HG02943 (cell line): ENCODE measurements at regions not wholly inside any gene's neighbourhood (a gene's known extent, or its start where the extent isn't known, plus 50 kb on each side); places are given as distances from the start of the nearest gene placed in this dataset.

Experiments
- ATAC-seq: cut with Tn5 transposase; IDR thresholded peaks from one replicate; pipeline ENCODE4 v1.9.1; 2021; ENCODE audit warnings: mild to moderate bottlenecking, low read depth, moderate library complexity; ENCODE audit not compliant: unreplicated experiment

DNA sequence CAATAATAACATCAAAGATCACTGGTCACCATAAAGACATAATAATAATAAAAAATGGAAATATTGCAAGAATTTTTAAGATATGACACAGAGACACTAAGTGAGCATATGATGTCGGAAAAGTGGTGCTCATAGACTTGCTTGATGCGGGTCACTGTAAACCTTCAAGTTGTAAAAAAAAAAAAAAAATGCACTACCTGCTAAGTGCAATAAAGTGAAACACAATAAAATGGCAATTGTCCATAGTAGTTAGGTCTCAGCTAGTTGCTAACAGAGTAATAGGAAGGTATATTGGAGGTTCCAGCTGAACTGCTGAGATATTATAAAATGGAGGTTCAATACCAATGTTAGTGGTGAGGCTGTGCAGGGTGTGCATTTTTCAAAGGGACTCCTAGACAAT is 146.6 kb upstream of the MRPS22 start:
- no peak for ATAC-seq

DNA sequence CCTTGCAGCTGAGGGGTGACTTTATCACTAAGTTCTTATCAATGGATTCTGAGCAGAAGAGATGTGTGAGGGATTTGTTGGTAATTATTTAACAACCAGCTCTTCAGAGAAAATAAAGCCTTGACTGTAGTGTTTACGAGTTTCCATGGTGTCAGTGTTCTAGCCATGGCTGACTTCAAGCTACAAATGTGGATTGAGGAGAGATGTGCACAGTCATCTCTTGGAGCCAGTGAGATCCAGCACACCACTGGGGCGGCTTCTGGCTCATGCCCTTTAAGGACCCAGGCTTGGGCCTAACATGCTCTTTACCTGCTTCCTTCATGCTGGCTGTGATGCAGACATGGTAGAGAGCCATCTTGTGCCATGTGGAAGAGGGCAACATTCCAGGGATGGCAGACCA is 145.6 kb upstream of the MRPS22 start:
- ATAC-seq = no peak

DNA sequence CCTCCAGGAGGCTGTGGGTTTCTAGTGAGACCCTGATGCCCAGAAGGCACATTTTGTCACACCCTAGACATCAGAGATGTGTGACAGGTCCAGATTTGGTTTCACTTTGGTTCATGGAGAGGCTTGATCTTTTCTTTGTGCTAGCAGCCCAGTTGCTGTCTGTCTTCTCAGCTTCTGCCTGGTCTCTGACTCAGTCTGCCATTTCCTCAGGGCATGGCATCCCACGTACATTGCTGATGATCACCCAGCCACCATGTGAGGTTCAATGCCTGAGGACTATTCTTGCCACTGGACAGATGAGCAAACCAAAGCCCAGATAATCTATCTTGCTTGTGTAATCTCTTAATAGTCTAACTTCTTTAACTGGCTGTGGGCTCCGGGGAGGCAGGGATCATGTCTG is 144.9 kb upstream of the MRPS22 start:
- no peak for ATAC-seq

DNA sequence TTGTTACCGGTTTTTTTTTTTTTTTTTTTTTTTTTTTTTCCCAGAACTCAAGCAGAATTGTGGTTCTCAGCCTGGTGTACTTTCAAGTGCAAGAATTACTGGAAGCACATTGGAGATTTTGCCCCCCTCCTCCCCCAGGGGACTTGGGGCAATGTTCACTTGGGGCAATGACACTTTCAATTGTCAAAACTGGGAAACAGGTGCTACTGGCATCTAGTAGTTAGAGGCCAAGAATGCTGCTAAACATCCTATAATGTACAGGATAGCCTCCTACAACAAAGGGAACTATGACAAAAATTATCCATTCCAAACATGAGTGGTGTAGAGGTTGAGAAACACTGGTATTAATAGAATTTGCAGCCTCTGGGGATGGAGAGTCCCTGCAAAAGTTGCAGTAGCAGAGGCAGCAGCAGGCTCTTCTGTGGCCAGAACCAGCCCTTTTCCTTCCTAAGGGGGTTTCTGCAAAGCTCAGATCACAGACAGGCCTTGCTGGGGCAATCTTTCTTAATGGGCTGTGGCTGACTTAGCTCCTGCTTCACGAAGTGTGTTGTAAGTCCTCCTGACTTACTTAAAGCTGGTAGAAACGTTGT is 144.3 kb upstream of the MRPS22 start:
- ATAC-seq = no peak

DNA sequence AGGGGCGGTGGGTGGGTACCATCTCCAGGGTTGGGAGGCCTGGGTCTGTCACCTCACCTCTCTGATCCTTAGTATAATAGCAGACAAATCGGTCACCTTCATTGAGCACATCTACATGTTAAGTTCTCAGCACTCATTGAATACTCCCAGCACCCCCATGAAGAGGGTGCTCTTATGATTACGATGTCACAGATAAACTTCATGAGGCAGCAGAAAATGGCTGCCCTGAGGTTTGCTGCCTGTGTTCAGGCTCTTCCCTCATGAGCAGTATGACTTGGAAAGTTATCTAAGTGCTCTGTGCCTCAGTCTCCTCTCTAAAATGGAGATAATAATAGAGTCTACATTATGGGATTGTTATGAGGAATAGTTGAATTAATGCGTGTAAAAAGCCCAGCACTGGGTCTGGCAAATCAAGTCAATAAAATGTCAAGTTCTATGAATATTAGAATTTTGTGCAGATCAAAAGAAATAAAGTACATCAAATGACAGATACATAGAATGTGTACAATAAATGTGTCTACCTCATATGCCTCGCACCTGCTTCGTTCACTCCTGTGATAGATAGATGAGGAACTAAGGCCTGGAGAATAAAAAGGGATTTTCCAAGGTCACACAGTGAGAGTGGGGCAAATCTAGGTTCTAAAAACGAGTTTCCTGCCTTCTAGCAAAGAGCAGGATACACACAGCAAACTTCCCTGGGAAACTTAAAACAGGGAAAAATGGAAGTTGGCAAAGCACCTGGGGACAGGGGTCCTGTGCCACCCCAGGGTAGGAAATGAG is 142.2 kb upstream of the MRPS22 start:
- ATAC-seq = no peak

DNA sequence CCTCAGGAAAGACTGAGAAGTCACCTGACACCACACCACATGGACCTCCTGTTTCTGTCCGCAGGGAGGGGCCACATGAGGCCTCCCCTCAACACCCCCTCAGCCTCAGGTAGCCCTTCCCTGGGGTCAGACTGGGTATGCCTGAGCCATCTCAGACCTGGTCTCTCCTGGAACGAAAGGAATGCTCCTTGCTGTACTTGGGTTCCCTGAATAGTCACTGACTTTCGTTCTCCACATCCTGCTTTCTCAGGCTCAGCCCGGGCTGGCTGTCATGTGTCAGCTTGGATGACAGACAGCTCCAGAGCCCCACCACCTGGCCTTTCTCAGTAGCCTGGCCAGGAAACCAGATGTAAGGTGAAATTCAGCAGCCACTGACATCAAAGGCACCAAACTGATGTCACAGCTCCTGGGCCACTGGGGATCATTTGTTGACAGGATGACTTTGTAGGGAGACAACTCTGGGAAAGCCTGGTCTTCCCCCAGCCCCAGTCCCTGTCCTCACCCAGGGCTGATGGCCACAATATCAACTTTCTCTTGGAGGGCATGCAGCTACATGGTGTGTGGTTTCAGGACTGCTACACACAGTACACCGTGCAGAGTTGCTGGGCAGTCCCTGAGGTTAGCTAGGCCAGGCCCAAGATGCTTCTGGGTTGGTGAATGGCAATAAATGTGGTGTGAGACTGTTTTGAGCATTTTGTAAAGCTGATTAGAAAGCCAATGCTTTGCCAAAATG is 141.4 kb upstream of the MRPS22 start:
- no peak for ATAC-seq

DNA sequence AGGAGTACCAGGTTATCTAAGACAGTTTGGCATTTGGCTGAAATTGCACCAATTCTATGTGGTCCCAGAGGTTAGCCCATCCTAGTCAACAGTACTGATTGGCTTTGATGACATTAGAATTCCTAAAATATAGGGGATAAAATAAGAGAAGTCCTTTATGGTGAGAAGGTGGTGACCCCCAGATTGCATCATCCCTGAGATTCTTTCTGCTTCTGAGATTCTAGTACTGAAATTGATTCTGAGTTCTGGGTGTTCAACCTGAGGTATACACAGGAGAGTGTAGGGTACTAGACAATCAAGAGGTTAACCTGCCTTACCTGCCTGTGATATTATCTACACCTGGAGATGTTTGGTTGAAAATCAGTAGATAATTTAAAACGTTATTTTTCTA is 140.9 kb upstream of the MRPS22 start:
- ATAC-seq = no peak

DNA sequence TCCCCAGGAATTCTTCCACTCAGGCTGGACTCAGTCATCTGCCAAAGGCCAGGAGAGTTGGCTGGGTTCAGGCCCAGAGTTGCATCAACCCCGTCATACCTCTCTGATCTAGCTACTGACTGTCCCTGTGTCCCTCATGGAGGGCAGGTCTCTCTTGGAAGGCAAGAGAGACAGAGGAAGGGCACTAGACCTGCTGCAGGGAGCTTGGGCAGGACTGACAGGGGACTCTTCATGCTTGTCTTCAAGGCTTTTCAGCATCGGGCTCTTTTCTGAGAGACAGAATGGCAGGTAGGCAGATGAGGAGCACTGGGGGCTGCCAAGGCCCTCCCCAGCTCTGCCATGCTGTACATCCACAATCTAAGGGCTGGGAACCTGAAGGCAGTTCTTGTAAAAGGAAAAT is 140.1 kb upstream of the MRPS22 start:
- no peak for ATAC-seq

DNA sequence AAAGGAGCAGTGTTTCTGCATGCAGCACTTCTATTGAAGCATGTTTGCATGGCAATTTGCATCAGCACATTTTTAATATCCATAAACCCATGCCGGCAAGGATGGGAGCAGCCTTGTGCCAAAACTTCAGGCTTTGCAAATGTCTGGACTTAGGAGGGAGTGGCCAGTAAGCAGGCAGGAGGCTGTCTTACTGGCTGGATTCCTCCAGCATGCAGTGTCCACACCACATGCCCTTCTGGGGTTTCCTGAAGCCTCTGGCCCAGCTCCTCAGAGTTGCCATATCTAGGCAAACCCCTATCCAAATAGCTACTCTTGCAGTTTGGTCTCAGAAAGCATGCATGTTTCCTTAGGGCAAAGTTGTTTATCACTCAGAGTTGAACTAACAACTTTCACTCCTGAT is 139.1 kb upstream of the MRPS22 start:
- ATAC-seq = no peak

DNA sequence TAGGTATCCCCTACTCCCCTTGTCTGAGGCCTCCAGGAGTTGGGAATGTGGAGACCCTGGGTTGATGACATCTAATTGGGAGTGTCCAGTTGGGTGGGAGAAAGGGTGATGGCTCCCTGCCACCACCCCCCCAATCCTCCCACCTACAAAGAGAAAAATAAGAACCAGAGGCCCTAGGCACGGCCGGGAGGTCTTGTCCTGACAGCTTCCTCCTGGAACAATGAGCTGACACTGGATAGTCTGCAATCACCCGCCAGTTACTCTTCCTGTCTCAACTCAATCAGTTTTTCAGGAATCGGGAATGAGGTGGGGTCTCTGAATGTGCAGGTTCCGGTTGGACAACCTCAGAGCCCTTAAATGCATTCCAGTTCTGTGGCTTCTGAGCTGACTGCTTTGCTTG is 129.9 kb upstream of the MRPS22 start:
- ATAC-seq = no peak

DNA sequence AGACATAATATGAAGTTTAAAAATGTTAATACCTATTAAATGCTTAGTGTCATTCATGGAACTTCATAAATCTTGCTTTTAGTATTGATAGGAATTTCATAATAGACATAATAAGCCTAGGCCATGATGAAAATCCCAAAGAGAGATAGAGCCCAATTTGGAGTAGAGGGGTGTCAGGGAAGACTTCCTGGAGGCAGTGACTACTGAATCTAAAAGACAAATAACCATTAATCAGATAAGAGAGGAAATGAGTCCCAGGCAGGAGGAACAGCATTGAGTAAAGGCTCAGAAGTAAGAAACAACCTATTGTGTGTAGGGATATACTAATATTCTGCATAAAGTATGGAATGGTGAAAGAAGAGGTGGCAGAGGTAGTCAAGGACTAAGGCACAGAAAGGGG is 126.9 kb upstream of the MRPS22 start:
- no peak for ATAC-seq

DNA sequence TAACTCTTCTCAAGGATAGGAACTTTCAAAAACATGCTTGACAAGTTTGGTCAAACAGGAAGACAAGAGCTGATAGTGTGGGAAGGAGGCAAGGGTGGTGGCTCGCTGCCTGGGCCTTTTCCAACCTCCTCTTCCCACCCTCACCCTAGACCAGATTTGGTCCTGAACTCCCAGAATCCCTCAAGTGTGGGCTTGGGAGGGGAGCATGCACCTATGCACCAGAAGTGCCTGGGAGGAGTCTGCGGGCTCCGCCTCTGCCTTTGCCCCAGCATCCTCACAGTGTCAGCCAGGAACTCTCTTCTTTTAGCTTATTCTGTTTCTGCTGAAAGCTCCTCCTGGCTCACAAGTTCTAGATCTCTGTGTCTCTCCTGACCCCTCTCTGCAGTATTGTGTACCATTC is 126.2 kb upstream of the MRPS22 start:
- no peak for ATAC-seq

DNA sequence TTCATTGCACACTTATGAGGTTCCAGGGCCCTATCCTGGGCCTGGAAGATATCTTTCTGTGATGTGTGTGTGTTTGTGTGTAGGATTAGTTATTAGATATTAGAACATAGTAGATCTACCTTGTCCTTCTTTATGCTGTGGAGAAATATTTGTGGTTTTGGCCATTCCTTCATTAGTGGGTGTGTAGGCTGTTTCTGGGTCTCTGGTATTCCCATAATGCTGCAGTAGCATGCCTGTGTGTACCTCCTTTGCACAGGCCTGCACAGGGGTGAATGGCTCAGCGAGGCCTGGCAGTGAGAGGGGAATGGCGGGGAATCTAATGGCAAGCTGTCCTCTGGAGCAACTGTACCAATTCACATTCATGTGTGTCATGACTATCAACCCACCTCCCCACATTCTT is 125.8 kb upstream of the MRPS22 start:
- no peak for ATAC-seq

DNA sequence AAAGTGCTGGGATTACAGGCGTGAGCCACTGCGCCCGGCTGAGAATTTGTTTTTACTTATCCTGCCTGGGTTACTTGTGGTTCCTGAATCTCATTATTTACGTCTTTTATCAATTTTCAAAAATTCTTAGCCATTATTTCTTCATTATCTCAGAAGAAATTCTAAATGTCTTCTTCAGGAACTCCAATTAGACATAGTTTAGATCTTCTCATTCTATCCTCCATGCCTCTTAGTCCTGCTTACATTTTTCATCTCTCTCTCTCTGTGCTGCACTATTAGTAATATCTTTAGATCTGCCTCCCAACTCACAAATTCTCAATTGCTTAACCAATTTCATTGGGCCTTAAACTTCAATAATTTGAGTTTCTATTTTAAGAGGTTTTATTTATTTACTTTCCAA is 124.4 kb upstream of the MRPS22 start:
- ATAC-seq = no peak

DNA sequence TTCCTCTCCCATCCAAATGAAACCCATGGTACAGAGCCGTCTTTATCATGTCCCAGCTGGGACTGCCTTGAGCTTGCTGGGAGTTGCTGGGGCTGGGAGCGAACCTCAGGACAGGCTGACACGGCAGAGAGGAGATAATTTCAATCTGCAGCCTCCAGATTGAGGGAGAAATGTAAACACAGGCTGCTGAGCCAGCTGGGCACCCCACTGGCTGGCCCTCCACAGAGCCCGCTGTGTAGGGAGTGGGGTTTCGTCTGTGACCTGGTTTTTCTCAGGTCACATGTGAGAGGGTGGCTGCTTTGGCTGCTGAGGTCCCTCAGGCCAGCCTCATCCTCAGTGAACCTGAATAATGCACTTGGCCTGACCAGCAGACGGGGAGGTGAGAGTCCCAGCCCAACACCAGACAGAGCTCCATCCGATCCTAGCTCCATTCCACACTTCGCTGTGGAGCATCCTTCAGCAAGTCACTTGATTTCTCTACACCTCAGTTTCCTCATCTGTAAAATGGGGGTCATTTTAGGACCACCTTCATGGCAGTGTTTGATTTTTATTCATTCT is 121.6 kb upstream of the MRPS22 start:
- ATAC-seq = no peak

DNA sequence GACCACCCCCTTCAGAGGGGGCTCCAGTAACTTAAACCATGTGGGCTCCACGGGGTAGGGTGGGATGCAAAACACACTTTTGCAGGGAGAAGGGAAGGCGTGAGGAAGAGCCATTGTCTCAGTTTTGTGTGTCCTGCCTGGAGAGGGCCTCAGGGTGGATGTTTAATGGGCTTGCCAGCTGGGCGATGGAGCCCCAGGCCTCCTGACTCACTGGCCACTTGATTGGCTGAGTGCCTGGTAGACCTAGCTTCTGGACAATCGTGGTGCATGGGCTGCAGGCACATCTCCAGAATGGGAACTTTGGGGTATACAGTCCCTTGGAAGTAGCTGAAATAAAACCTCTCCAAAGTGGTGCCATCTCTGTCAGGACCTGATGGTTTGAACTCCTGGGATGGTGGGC is 118.3 kb upstream of the MRPS22 start:
- no peak for ATAC-seq

DNA sequence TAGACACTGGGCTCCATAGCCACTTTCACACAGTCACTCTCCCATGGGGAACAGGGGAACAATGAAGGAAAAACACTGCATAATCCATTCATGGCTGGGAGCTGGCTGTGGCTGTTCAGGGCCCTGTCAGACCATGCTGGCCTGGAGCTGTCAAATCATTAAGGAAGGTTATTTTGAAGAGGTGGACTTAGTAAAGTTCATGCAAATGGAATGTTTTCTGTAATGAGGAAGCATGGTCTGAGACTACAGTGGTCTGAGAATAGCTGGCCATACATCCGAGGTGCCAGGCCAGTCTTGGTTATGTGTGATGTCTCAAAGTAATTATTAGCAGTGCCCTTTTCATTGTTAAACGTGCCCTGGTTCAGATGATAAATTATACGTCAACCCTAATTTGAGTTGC is 117.1 kb upstream of the MRPS22 start:
- ATAC-seq = no peak

DNA sequence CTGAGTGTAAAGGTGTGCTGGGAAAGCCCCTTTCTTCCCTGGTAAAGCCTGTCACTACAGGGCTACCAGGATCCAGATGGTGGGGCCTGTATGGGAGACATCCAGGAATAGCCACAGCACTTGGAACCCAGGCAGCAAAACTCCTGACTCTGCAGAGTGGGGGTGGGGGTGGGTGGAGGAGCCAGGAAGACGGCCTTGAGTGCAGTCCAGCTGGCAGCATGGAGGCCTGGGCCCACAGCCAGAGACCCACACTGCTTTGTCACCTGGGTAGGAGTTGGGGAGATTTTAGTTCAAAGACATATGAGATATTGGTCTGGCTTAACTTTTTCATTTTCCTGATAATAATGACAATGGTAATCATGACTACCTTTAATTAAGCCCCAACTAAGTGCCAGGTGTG is 116.7 kb upstream of the MRPS22 start:
- no peak for ATAC-seq

DNA sequence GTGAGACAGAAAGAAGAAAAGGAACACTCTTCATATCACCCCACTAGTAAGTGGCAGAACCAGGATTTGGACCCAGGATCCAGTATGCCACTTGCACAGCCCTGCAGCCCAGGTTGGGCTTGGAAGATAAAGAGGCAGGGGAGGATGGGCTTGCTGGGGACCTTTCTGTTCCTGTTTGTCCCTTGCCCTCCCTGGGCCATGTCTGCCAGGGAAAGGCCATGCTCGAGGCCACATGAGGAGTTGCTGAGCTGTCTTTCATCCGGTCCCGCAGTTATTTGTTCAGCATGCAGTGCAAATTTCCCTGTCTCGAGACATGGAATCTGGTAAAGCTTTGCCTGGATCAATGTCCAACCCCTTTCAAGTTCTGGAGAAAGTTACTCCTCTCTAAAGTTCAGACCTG is 116.0 kb upstream of the MRPS22 start:
- no peak for ATAC-seq

DNA sequence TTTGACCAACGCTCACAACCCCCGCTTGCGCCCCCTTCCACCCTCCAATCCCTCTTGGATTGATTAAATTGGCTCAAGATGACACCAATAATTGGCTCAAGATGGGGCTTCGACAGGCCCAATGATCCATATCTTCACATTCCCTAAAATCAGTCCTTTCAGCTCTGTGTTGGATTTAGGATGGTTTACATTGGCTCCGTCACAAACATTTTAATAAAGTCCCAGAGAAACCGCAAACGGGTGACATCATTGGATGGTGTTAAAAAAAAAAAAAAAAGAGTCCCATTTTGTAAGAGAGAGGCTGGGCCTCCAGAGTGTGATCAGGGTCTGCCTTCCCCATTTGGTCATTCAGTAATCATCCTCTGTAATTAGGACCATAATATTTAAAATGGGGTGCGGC is 113.4 kb upstream of the MRPS22 start:
- ATAC-seq = no peak

DNA sequence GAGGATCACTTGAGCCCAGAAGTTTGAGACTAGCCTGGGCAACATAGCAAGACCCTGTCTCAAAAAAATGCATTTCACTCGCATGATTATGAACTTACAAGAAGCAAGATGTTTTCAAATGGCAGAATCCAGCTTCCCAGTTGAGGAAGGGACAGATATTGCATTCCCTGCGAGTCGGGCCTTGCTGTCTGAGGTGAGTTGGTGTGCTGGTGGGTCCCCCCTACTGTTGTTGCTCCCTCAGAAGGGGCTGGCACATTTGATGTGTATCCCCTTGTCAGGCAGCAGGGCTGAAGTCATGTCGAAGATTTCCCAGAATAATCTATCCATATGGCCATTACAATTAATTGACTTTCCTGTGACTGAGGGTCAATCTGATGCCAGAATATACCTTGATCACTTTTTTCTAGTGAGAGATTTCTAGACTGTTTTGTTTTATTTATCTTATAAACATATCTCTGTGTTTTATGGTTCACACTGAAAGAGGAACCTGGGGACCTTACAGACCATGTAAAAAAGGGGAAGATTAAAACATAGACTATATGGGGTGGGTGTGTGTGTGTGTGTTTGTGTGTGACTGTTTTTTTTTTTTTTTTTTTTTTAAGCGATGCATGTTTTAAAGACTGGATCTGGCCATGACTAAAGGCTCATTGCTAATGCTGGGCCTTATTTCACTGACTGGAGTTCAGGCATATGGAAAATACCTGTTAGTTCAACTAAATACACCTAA is 112.1 kb upstream of the MRPS22 start:
- ATAC-seq = no peak
